K562 (cell line): ENCODE measurements at regions not wholly inside any gene's neighbourhood (a gene's known extent, or its start where the extent isn't known, plus 50 kb on each side); places are given as distances from the start of the nearest gene placed in this dataset.

ENCODE experiments used
- ATAC-seq: fragments of 200-7000 bp; cut with Tn5 transposase; 3 replicates; pipeline ENCODE4 v1.9.1; 2020; ENCODE audit warnings: moderate library complexity
- BruUV-seq: library from RNA; stranded (reverse); fragments of 400-500 nt; replicated peaks from 2 replicates; lab custom pipeline; 2021; lab: Mats Ljungman, UMichigan
- CTCF ChIA-PET: fragments of 300-600 bp; formaldehyde crosslinking; extraction: SDS; loops from one replicate; lab custom pipeline; 2021; ENCODE audit warnings: low intra/inter-chr PET ratio; lab: Yijun Ruan, JAX
- POLR2A ChIA-PET: fragments of 300-600, 350-650 bp; sonication (Branson Sonifier 250); formaldehyde crosslinking; extraction: SDS; loops from one replicate; lab custom pipeline; 2021; ENCODE audit warnings: antibody characterized with exemption, inconsistent platforms; lab: Yijun Ruan, JAX
- DNase-seq, 4 experiments: peaks; one replicate each; pipeline versions ENCODE4 v3.0.0 to v3.0.0-alpha.2; 2011 to 2018; ENCODE audit warnings: low spot score in 3 of 4, mixed read lengths in 3 of 4; ENCODE audit errors: extremely low read depth in 1 of 4
- FAIRE-seq: peaks from 2 replicates; lab custom pipeline; 2011; peaks lifted over from hg19 to GRCh38; lab: Jason Lieb, UNC
- H2AFZ ChIP-seq: 2 replicates; pipeline ENCODE4 v1.6.0; 2011; ENCODE audit warnings: low read depth, low read length, control low read depth, inconsistent platforms
- H3K27ac ChIP-seq: fragments of 200-600 bp; 3 replicates; pipeline ENCODE4 v1.8.0; 2011; ENCODE audit warnings: low read depth, mild to moderate bottlenecking, control low read depth, inconsistent platforms, low read length, moderate library complexity, mixed read lengths; ENCODE audit errors: extremely low read depth
- H3K27me3 ChIP-seq, 2 experiments: fragments of 300-600 bp in 1 of 2; 2 replicates in 1 of 2; 3 replicates in 1 of 2; pipeline versions ENCODE4 v1.6.0 to v1.8.0; 2011; ENCODE audit warnings: inconsistent platforms in 2 of 2, low read length in 2 of 2, mild to moderate bottlenecking in 1 of 2, mixed read lengths in 1 of 2, moderate library complexity in 1 of 2; ENCODE audit not compliant: control insufficient read depth in 2 of 2, insufficient read depth in 2 of 2
- H3K36me3 ChIP-seq: fragments of 300-600 bp; 3 replicates; pipeline ENCODE4 v1.8.0; 2011; ENCODE audit warnings: mild to moderate bottlenecking, low read length, inconsistent platforms; ENCODE audit not compliant: control insufficient read depth, insufficient read depth
- H3K4me1 ChIP-seq, 2 experiments: fragments of 200-600 bp in 1 of 2; replicated peaks in 1 of 2; 2 replicates in 1 of 2; 3 replicates in 1 of 2; pipeline versions ENCODE4 v1.5.1 to v1.8.0; 2011; ENCODE audit warnings: inconsistent platforms in 2 of 2, low read length in 2 of 2, mild to moderate bottlenecking in 1 of 2, mixed read lengths in 1 of 2, moderate library complexity in 1 of 2; ENCODE audit not compliant: control insufficient read depth in 2 of 2, insufficient read depth in 2 of 2
- H3K4me2 ChIP-seq: 2 replicates; pipeline ENCODE4 v1.6.1; 2011; ENCODE audit warnings: low read length, control low read depth, inconsistent platforms, mixed read lengths; ENCODE audit not compliant: insufficient read depth
- H3K4me3 ChIP-seq: fragments of 200-600 bp; sonication (generic), shearing (Covaris generic); 2 replicates; pipeline ENCODE4 v1.5.1; 2016; ENCODE audit warnings: control low read depth, inconsistent platforms
- H3K79me2 ChIP-seq: fragments of 200-600 bp; 3 replicates; pipeline ENCODE4 v1.8.0; 2011; ENCODE audit warnings: low read length, inconsistent platforms; ENCODE audit not compliant: control insufficient read depth, insufficient read depth
- H3K9ac ChIP-seq, 2 experiments: 2 replicates each; pipeline versions ENCODE4 v1.6.0 to v1.6.1; 2011; ENCODE audit warnings: low read depth in 2 of 2, low read length in 2 of 2, control low read depth in 1 of 2, inconsistent platforms in 1 of 2, mild to moderate bottlenecking in 1 of 2, mixed read lengths in 1 of 2; ENCODE audit not compliant: insufficient read depth in 1 of 2
- H3K9me1 ChIP-seq: one replicate; pipeline ENCODE4 v1.6.0; 2011; ENCODE audit warnings: inconsistent platforms, mild to moderate bottlenecking, low read length, moderate library complexity; ENCODE audit not compliant: control insufficient read depth, insufficient read depth
- H3K9me3 ChIP-seq: replicated peaks from 2 replicates; pipeline ENCODE4 v1.5.1; 2011; ENCODE audit warnings: low read depth, low read length, inconsistent platforms; ENCODE audit not compliant: control insufficient read depth, insufficient read depth
- H4K20me1 ChIP-seq: replicated peaks from 2 replicates; pipeline ENCODE4 v1.6.1; 2011; ENCODE audit warnings: low read length, inconsistent platforms, mixed read lengths; ENCODE audit not compliant: control insufficient read depth, insufficient read depth
- AFF4 ChIP-seq: sonication (generic); formaldehyde crosslinking; IDR thresholded peaks from 2 replicates; pipeline ENCODE4 v1.8.0; 2023; ENCODE audit warnings: mild to moderate bottlenecking, missing genetic modification reagents
- ETV5 ChIP-seq: sonication (generic); formaldehyde crosslinking; IDR thresholded peaks from 2 replicates; pipeline ENCODE4 v1.4.0; 2020; ENCODE audit warnings: low read depth, mild to moderate bottlenecking, missing genetic modification reagents
- GTF2F1 ChIP-seq: IDR thresholded peaks from 2 replicates; pipeline ENCODE4 v1.6.1; 2011; ENCODE audit warnings: low read depth, low read length, improper control_type of control experiment
- RBBP5 ChIP-seq: fragments of 200-600 bp; sonication (generic); IDR thresholded peaks from 2 replicates; pipeline ENCODE4 v1.6.1; 2012; ENCODE audit warnings: borderline replicate concordance, mild to moderate bottlenecking, low read length, control low read depth, inconsistent platforms; ENCODE audit not compliant: insufficient read depth, poor library complexity, severe bottlenecking
- SMARCA4 ChIP-seq: fragments of 450-650 bp; IDR thresholded peaks from 2 replicates; pipeline ENCODE4 v1.6.1; 2016
- SNIP1 ChIP-seq: fragments of 450-650 bp; IDR thresholded peaks from 2 replicates; pipeline ENCODE4 v1.7.1; 2017; ENCODE audit warnings: low read depth, mild to moderate bottlenecking
- THRAP3 ChIP-seq: fragments of 450-650 bp; IDR thresholded peaks from 2 replicates; pipeline ENCODE4 v1.6.1; 2016; ENCODE audit warnings: mild to moderate bottlenecking, inconsistent platforms, borderline replicate concordance
- ZNF407 ChIP-seq: fragments of 450-650 bp; IDR thresholded peaks from 2 replicates; pipeline ENCODE4 v1.6.1; 2016; ENCODE audit warnings: low read depth
- ZNF507 ChIP-seq: conservative IDR thresholded peaks from 2 replicates; pipeline ENCODE4 v1.6.1; 2017; ENCODE audit warnings: missing genetic modification characterization, missing compliant biosample characterization
- ZNF644 ChIP-seq: fragments of 200-800 bp; sonication (Bioruptor generic); IDR thresholded peaks from 2 replicates; pipeline ENCODE4 v1.6.1; 2016; ENCODE audit warnings: low read depth, missing genetic modification characterization, missing compliant biosample characterization
- ZNF76 ChIP-seq: fragments of 250-450 bp; sonication (Bioruptor Pico); IDR thresholded peaks from 2 replicates; pipeline ENCODE4 v1.4.0; 2020; ENCODE audit warnings: mild to moderate bottlenecking, moderate library complexity, borderline replicate concordance
- WGBS: fragments of 100-300 bp; shearing (Covaris generic); methylation state at CpG from one replicate; pipeline ENCODE4 v1.1.6; 2016; ENCODE audit warnings: low coverage, mixed read lengths; ENCODE audit not compliant: insufficient coverage; ENCODE audit errors: missing lambda C conversion rate; 5-methylcytosine and 5-hydroxymethylcytosine counted together
- in situ Hi-C: fragments of 300-500 bp; cut with MboI; formaldehyde crosslinking; loops from 4 replicates; pipeline ENCODE4 v1.15.0; 2018; ENCODE audit warnings: inconsistent platforms, mixed read lengths
- intact Hi-C: fragments of 100-400 bp; cut with micrococcal nuclease; formaldehyde crosslinking; loops from 2 replicates; pipeline ENCODE4 v1.14.2; 2022

GRCh38 chr2:167787021-167787420 is 460.4 kb downstream of the STK39 start:
- Histone ChIP-seq H3K36me3 (no peaks in the 10 kb centered on the region), H3K4me2 (no peak overlapping the region), H4K20me1 (no peaks in the 10 kb centered on the region), H3K9me3 (no peaks in the 10 kb centered on the region), H3K27ac (no peak overlapping the region), H3K9ac (no peak overlapping the region), H3K27me3 (no peaks in the 10 kb centered on the region), H3K4me3 (no peak overlapping the region), H2AFZ (no peak overlapping the region), H3K4me1 (no peaks in the 10 kb centered on the region), H3K9me1 (no peaks in the 10 kb centered on the region), H3K79me2 (no peaks in the 10 kb centered on the region)
- no TSS peak for BruUV-seq
- no peak for DNase-seq
- in situ Hi-C loops, result no loop called here
- ChIA-PET POLR2A (no interaction called here), CTCF (no interaction called here)
- intact Hi-C loops, result no loop called here
- no peak for ATAC-seq
- no peak for FAIRE-seq
- WGBS, result 0% methylated on average over 1 of the region's 1 CpG
- TF ChIP-seq SNIP1 (no peak), AFF4 (no peak), RBBP5 (no peak), ZNF507 (tag) (no peak), ZNF407 (no peak), ZNF644 (tag) (no peak), SMARCA4 (no peak), THRAP3 (no peak), ZNF76 (CRISPR knock-in tag) (no peak), GTF2F1 (no peak), ETV5 (no peak)
